ENCODE measurements at regions not wholly inside any gene's neighbourhood (a gene's known extent, or its start where the extent isn't known, plus 50 kb on each side); places are given as distances from the start of the nearest gene placed in this dataset.

DNA sequence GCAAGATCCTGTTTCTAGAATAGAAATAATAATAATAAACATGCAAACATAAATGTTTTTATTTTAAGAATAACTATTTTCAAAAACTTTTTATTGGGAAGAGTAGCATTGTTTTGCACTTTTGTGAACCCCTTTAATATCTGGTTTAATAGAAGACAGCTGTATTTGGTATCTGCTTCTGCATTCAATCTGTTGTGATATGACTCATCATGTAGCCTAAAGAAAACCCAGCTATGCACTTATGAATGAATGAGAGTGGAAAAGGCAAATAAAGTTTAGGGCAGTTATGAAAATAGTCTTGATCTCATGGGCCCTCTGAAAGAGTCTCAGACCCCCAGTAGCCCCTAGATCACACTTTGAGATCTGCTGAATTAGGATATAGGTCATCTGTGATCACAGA, 100.4 kb upstream of the PPP2R3A start:
- H3F3A ChIP-seq (ENCODE audit: low read depth): no peaks in the 10 kb centered on the region
- TF ChIP-seq EZH2phosphoT487 (IDR thresholded peaks at IDR 0.05; ENCODE audit: borderline replicate concordance) (no peak), CTCF (conservative IDR thresholded peaks at IDR 0.05; ENCODE audit: low read length) (no peak)
- no peaks in the 10 kb centered on the region for H3K79me2 ChIP-seq (ENCODE audit: insufficient read depth, low read length)
- H3K36me3 ChIP-seq (ENCODE audit: insufficient read depth, low read length): no peaks in the 10 kb centered on the region
- H3K9me2 ChIP-seq (replicated peaks; ENCODE audit: low read depth, low read length): no peaks in the 10 kb centered on the region
- no peaks in the 10 kb centered on the region for H4K20me1 ChIP-seq (ENCODE audit: insufficient read depth, low read length, poor library complexity, severe bottlenecking)
- no peak overlapping the region for H2AFZ ChIP-seq (ENCODE audit: low read length)
- no peaks in the 10 kb centered on the region; the same call in 1 of the 2 replicates for H3K9me3 ChIP-seq (ENCODE audit: insufficient read depth, low read depth, low read length)
- no peaks in the 10 kb centered on the region for H3K27me3 ChIP-seq (ENCODE audit: insufficient read depth, low read length, poor library complexity, severe bottlenecking)
- no peak overlapping the region for H3K4me3 ChIP-seq (ENCODE audit: low read length, poor library complexity, severe bottlenecking)
- no peak overlapping the region for H3K4me2 ChIP-seq (ENCODE audit: low read depth, low read length, poor library complexity, severe bottlenecking)
- no peak overlapping the region for H3K9ac ChIP-seq (ENCODE audit: low read depth, low read length, poor library complexity, severe bottlenecking)
- H3K4me1 ChIP-seq (ENCODE audit: insufficient read depth, low read length, poor library complexity, severe bottlenecking): no peaks in the 10 kb centered on the region

DNA sequence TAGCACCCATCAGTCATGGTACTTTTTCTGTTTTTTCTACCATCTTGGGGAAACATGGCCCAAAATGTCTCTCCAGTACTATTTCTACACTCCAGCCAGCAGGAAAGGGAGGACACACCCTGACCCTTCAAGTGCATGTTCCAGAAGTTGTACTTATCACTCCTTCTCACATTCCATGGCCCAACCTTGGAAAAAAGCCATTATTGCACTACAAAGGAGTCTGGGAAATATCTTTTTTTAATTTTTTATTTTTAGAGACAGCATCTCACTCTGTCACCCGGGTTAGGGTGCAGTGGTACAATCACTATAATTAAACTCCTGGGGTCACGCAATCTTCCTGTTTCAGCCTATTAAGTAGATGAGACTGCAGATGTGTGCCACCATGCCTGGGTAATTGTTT, 100.0 kb upstream of the PPP2R3A start:
- TF ChIP-seq CTCF (conservative IDR thresholded peaks at IDR 0.05; ENCODE audit: low read length) (no peak), EZH2phosphoT487 (IDR thresholded peaks at IDR 0.05; ENCODE audit: borderline replicate concordance) (no peak)
- no peak overlapping the region for H3K4me2 ChIP-seq (ENCODE audit: low read depth, low read length, poor library complexity, severe bottlenecking)
- H3K27me3 ChIP-seq (ENCODE audit: insufficient read depth, low read length, poor library complexity, severe bottlenecking): no peaks in the 10 kb centered on the region
- no peaks in the 10 kb centered on the region for H3K79me2 ChIP-seq (ENCODE audit: insufficient read depth, low read length)
- no peak overlapping the region for H2AFZ ChIP-seq (ENCODE audit: low read length)
- no peaks in the 10 kb centered on the region for H3K4me1 ChIP-seq (ENCODE audit: insufficient read depth, low read length, poor library complexity, severe bottlenecking)
- H3K9ac ChIP-seq (ENCODE audit: low read depth, low read length, poor library complexity, severe bottlenecking): no peak overlapping the region
- H3K4me3 ChIP-seq (ENCODE audit: low read length, poor library complexity, severe bottlenecking): no peak overlapping the region
- H3F3A ChIP-seq (ENCODE audit: low read depth): no peaks in the 10 kb centered on the region
- H3K9me3 ChIP-seq (ENCODE audit: insufficient read depth, low read depth, low read length): no peaks in the 10 kb centered on the region; the same call in 1 of the 2 replicates
- no peaks in the 10 kb centered on the region for H4K20me1 ChIP-seq (ENCODE audit: insufficient read depth, low read length, poor library complexity, severe bottlenecking)
- H3K9me2 ChIP-seq (replicated peaks; ENCODE audit: low read depth, low read length): no peaks in the 10 kb centered on the region
- H3K36me3 ChIP-seq (ENCODE audit: insufficient read depth, low read length): no peaks in the 10 kb centered on the region

- Histone ChIP-seq H3K9me3 (ENCODE audit: insufficient read depth, low read depth, low read length) (no peaks in the 10 kb centered on the region; the same call in 1 of the 2 replicates), H3K4me1 (ENCODE audit: insufficient read depth, low read length, poor library complexity, severe bottlenecking) (no peaks in the 10 kb centered on the region), H3K4me3 (ENCODE audit: low read length, poor library complexity, severe bottlenecking) (no peak overlapping the region), H3K79me2 (ENCODE audit: insufficient read depth, low read length) (no peaks in the 10 kb centered on the region), H3K4me2 (ENCODE audit: low read depth, low read length, poor library complexity, severe bottlenecking) (no peak overlapping the region), H4K20me1 (ENCODE audit: insufficient read depth, low read length, poor library complexity, severe bottlenecking) (no peaks in the 10 kb centered on the region), H3F3A (ENCODE audit: low read depth) (no peaks in the 10 kb centered on the region), H2AFZ (ENCODE audit: low read length) (no peak overlapping the region), H3K36me3 (ENCODE audit: insufficient read depth, low read length) (no peaks in the 10 kb centered on the region), H3K27me3 (ENCODE audit: insufficient read depth, low read length, poor library complexity, severe bottlenecking) (no peaks in the 10 kb centered on the region), H3K9ac (ENCODE audit: low read depth, low read length, poor library complexity, severe bottlenecking) (no peak overlapping the region), H3K9me2 (replicated peaks; ENCODE audit: low read depth, low read length) (no peaks in the 10 kb centered on the region)
- TF ChIP-seq CTCF (conservative IDR thresholded peaks at IDR 0.05; ENCODE audit: low read length): no peak
- TF ChIP-seq EZH2phosphoT487 (IDR thresholded peaks at IDR 0.05; ENCODE audit: borderline replicate concordance): no peak
These were observed 97.6 kb upstream of the PPP2R3A start for GRCh38 chr3:135867911-135868310.

Data from Loucy (cell line).